ENCODE measurements at regions not wholly inside any gene's neighbourhood (a gene's known extent, or its start where the extent isn't known, plus 50 kb on each side); places are given as distances from the start of the nearest gene placed in this dataset.
A peak's percentile ranks its signal among the peaks of the same experiment; 100 is the strongest.
"Not testable (repeated sequence)": the region's sequence is repeated elsewhere in the genome, so short reads cannot be mapped to it uniquely, and the experiment has no call there.

DNA sequence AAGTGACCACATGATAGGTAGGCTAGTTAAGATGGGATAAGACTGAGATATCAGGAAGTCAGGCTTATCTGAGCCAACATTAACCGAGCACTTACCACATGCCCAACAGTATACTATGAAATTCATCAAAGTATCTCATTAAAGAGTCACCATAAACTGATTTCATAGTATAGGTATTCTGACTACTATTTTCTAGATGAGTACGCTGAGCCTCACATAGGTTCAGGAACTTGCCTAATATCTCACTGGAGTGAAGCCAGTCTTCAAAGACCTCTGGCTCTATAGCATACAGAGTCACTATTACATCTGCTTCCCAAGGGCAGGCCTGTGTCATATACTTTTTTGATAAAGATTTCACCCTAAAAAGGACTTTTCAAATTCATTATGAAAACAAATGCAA, 115.6 kb upstream of the NGF start:
- DNase-seq (ENCODE audit: low spot score), result no peak

DNA sequence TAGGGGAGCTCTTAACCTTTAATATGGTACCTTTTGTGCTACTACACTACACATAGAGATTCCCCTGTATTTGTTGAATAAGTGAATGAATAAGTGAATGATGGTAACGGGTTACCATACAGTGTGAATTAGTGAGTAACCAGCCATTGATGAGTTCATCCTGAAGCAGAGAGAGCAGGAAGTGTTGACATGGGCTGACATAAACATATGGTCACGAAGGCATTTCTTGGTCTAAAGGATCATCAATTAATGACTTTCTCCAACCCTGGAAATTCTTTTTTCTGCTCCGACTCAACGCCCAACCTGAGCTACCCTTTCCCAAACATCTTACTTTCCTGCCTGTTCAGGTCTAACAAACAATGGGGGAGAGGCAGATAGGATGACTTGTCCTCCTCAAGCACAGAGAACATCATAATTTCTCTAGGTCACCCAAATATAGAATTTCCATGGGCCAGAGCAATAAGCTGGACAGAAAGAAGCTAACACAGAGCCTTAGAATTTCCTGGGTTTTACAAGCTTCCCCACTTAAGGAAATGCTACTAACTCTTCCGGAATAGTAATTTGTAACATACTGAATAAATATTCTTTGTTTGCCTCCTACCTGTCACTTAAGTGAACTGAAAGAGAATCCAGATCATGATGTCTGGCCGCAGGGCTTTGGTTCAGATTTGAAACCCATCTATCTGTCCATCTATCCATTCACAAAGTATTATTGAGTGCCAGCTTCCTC, 114.7 kb upstream of the NGF start:
- DNase-seq (ENCODE audit: low spot score), result no peak

DNA sequence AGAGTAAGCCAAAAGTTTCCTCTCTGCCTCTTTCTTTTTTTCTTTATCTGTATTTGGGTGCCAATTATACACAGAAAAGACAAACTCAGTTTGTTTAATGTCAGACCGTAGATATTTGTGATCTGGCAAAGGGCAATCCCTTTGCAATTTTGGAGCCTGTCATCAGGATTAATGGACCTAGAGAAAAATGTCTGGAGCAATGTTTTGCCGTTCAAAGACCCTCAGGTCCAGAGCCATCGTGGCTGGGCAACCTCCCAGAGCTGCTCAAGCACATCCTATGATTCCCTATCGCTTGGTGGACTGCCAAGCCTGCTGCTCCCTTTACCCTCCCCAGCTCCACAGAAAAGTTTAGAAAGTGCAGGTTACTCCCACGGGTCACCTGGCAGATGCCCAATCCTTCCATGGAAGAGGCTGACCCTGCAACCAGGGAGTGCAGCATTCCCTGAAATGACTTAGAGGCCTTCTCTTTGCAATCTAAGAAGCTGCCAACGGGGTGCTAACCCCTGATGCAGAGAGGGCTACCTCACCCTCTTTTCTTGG, 112.5 kb upstream of the NGF start:
- DNase-seq (ENCODE audit: low spot score), result no peak

DNA sequence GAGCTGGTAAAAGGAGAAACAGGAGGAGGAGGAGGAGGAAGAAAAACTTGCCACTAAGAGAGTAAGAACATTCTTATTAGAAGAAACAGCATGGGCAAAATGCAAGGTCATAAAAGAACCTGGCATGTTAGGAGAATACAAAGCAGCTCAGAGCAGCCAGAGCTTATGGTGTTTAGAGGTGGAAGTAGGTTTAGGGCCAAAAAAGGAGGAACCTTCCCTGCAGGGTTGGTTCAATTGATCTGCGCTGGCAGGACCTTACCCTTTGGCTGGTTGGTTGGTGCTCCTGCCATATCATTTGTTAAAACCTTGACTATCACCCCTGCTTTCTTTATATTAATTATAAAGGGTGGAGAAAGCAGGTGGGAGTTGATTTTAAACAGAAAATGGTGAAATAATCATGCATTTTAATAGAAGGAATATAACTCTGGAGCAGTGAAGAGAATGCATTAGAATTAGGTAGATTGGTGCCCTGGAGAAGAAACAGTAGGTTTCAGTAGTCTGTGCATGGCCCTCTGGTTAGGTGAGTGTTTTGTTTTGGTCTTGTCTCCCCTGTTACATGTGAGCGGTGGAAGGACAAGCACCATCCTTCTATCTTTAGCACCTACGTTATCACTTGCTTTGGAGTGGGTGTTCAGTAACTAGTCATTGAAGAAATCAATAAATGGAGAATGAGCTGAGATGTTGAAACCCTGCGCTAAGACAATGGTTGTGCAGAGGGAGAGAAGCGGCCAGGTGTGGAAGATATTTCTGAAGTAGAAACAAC, 110.4 kb upstream of the NGF start:
- DNase-seq (ENCODE audit: low spot score), result no peak

DNA sequence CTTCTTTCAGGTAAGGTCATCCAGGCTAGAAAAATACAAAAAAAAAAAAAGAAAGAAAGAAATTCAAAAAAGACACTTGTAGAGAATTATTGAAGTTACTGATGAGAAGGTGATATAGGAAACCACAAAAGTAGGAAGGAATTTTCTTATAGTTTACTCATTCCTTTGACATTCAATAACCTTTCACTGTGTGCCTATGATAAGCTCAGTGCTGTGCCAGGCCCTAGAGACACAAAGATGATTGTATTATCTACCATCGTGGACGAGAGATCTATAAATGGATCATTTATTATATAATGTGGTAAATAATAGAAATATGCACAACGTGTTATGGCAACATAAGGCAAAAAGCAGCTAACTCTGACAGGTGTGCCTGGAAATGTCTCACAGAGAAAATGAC, 109.6 kb upstream of the NGF start:
- no peak for DNase-seq (ENCODE audit: low spot score)

DNA sequence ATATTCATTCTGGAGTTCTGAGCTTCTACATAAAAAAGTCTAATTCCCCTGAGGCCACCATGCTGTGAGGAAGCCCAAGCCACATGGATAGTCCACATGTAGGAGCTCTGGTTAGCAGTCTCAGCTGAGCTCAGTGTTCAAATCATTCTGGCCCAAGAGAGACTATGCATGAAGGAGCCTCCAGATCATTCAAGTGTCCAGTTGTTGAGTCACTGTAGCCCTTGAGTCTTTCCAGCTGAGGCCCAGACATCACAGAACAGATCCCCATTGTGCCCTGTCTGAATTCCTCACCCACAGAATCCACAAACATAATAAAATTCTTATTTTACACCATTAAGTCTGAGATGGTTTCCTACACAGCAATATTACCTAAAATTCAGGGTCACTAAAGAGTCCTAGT, 107.0 kb upstream of the NGF start:
- no peak for DNase-seq (ENCODE audit: low spot score)

DNA sequence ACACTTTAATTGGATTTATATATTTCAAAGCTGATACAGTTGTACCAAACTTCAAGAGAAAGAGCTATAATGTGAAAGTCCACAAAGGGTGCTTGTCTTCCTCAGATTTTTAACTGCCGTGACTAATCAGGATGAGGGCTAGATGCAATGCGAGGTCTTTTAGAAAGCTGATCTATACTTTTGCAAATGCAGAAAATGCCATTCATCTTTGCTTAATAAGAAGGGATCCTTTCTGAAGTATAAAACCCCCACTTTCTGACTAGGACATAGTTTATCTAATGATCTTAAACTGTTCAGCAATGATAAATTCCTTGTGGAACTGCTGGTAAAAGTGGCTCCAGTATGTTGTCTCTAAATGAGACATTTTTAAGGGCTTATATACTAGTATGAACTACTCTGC, 102.7 kb upstream of the NGF start:
- no peak for DNase-seq (ENCODE audit: low spot score)

DNA sequence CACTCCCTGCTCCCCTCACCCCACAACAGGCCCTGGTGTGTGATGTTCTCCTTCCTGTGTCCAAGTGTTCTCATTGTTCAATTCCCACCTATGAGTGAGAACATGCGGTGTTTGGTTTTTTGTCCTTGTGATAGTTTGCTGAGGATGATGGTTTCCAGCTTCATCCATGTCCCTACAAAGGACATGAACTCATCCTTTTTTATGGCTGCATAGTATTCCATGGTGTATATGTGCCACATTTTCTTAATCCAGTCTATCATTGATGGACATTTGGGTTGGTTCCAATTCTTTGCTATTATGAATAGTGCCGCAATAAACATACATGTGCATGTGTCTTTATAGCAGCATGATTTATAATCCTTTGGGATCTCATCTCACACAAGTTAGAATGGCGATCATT, 101.5 kb upstream of the NGF start:
- not testable (repeated sequence) for DNase-seq (ENCODE audit: low spot score)

DNA sequence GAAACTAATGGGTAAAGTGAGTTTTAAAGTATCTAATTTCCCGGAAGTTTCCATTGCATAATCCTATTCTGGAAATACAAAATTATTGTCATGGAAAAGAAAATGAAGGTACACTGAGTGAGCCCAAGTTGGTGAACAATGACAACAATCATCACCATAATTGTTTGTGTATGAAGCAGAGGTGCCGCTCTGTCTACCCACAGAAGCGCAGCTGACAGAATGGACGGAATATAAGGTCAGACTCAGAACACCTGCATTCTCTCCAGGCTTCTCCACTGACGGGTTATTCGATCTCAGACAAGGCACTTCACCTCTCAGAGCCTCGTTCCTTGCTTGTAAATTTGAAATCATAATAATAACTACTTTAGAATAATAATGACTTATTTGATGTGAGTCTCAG, 99.1 kb upstream of the NGF start:
- DNase-seq (ENCODE audit: low spot score), result no peak

DNA sequence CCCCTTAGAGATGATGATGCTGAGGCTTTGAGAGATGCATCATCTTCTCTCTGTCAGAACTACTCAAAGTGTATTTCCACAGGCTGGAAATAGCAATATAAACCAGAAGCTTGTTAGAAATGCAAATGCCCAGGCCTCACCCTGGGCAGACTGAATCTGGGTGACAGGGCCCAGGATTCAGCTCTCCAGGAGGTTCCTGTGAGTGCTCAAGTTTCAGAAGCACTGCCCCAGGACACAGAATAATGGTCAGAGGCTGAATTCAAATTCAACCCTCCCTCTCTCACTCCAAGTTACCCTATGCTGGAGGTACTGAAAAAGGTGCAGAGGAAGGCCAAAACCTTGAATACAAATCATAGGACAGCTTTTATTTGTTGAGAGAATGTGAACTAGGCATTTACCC, 98.5 kb upstream of the NGF start:
- no peak for DNase-seq (ENCODE audit: low spot score)

DNA sequence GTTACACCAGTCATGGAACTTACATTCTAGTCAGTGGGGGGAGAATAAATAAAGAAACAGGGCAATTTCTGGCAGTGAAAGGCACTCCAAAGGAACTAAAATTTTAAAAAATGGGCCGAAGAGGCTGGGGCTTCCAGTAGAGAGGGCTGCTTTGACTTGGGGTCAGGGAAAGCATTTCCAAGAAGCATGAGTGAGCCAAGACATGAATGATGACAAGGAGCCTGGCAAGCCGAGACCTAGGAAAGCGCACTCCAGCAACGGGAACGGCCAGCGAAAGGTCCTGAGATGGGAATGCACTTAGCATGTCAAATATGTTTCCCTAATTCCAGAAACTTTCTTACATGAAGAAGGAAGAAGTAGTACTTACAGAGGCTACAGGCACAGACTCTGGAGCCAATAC, 95.4 kb upstream of the NGF start:
- no peak for DNase-seq (ENCODE audit: low spot score)

DNA sequence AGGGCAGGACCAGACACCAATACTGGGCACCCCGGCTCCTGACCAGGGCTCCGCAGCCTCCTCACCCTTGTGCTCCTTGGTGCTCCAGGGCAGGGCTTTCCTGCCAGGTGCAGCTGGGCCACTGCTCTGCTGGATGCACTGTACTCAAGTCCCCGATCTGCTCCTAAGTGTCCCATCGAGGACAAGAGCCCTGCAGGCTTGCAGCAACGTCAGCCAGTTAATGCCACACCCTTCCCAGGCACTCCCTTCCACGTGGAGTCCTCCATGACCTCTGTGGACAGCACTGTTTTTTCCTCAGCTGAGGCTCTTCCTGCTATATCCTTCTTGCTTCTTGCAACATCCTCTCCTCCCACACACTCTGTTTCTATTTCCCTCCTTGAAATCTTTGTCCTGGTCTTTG, 94.0 kb upstream of the NGF start:
- DNase-seq (ENCODE audit: low spot score), result peak; percentile 65

DNA sequence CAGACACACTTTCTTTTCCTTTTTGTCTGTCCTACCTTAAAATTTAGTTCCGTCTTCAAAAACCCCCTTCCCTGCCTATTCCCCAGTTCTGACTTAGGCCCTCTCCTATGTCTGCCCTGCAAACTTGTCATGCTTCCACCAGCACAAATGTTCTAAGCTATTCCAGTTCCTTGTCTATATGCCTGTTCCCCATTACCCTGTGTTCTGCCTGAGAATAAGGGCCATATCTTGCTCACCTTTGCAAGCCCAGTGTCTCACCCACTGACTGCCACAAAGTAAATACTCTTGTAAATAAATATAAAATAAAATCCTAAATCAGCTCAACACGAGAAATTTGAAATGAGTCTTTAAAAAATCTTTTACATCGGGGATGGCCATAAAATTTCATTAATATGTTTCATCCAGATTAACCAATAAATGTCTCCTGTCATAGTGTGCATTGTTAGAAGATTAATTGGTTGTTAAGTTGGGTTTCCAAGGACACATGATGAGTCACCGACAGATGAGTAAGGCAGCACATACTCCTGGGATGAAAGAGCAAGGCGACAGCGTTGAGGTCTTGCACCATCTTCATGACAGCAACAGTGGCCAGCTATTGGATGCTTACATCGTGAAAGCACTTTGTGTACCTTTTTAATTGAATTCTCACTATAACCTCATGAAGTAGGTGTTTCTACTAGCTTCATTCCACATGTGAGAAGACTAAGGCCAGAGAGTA, 92.6 kb upstream of the NGF start:
- peak; percentile 84 for DNase-seq (ENCODE audit: low spot score)

DNA sequence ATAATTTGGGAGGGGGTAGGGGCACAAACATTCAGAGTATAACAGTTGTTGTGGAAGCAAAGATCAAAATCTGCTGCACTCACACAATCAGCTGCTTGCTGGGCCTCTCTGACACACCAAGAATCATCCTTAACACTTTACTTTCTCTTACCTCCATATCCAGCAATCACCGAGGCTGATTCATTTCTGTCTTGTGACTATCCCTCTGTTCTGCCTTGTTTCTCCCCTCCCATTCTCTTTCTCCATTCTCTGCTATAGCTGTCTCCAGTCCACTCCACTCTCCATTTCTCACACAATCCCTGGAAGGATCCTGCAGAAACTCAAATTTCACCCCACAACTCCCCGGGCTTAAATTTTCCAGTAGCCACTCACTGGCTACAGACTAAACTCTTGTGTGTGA, 91.8 kb upstream of the NGF start:
- DNase-seq (ENCODE audit: low spot score), result no peak

DNA sequence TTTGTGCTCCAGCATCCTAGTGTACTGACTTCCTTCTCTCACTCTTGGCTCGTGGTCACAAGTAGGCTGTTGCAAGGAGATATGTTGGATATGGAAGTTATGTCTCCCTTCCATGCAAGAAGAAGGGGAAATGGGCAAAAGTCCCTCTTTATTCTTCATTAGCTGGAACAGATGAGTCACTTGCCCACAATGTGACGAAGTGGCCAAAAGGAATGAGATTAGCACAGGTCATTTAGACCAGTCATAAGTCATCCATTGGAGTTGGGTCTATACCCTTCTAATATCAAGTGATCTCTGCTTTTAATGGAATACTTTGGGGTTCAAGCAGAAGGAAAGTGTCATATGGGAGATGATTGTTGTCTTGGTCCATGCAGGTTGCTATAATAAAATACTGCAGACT, 91.2 kb upstream of the NGF start:
- no peak for DNase-seq (ENCODE audit: low spot score)

DNA sequence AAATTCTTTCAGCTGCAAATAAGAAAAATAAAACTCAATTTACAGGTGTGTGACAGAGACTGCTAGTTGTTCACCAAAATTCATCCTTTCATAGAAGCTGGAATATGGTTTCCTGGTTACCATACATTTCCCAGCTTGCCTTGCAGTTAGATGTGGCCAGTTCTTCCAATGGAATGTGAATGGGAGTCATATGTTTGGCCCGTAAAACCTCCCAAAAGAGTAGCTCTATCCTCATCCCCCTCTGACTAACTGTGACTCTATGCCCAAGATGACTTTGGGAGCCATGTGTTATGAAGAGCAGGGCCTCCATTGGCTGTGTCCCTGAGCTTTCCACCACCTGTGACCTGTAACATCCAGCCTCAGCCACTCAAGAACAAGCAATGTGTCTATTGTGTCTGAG, 90.6 kb upstream of the NGF start:
- no peak for DNase-seq (ENCODE audit: low spot score)

DNA sequence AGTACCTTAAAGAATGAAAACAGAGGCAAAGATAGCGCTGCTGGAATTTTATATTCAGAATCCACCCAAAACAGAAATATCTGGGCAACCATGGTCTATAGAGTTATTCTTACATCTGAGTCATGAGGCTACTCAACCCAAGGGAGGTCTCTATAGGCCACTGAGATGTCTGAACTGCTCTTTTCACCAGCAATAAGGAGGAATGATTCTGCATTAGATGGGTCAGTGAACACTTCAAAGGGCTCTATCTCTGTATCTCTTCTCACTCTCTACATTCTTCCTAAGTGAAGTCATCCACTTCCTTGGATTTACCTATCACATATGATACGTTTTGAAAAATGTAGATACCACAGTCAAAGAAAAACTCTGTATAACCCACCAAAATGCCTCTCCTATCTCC, 90.2 kb upstream of the NGF start:
- no peak for DNase-seq (ENCODE audit: low spot score)

DNA sequence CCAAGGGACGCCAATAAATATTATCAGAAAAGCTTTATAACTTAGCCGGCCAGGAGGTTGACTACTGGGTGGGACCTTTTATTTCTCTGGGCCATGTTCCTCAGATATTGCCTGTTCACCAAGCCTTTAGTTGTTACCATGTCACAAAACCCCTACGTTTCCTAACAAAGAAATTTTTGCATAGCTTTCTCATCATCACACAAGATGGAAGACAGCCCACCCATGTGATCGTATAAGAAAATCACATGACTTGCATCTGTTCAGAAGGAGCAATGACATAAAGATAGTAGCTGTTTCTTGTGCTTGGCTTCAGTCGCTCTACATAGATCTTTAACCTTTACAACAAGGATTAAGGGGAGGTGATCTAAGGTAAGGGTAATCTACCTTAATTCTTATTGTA, 88.9 kb upstream of the NGF start:
- no peak for DNase-seq (ENCODE audit: low spot score)

DNA sequence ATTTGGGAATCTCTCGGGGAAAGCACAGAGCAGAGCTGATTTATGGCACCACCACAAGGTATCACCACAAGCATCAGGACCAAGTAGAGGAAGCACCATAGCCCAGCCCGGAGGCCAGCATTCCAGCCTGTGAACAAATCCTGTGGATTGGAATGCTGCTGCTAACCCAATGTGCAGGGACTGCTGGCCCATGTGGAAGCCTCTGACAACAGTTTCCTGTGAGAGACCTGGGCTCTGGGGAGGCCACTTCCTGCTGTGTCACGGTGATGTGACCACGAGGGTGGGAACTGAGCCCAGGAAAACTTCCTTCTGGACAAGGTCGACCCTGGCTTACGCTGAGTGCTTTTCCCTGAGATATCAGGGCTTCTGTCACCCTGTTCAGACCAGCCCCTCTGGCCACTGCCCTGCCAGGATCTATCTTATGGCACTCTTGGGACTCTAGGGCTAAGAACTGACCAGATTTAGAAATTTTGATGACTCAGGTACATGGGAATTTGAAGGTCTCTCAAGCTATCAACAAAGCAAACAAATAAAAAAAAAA, 88.3 kb upstream of the NGF start:
- peak; percentile 86 for DNase-seq (ENCODE audit: low spot score)

DNA sequence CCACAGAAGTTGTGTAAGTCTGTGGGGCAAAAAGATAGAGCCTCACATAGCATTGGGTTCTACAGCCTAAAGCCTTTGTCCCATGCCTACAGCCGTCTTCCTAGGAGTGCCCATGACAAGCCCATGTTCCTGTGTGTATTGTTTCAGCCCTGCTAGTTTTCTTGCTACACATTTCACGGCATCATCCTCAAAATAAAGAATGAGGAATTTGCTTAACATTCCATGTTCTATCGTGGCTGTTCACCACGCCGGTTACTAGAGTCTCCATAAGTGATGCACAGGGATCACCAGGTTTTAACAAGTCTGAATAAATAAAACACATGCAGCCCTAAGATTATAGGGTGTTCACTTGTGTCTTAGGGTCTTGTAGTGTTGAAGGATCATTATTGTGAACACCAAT, 87.4 kb upstream of the NGF start:
- DNase-seq (ENCODE audit: low spot score), result no peak

DNA sequence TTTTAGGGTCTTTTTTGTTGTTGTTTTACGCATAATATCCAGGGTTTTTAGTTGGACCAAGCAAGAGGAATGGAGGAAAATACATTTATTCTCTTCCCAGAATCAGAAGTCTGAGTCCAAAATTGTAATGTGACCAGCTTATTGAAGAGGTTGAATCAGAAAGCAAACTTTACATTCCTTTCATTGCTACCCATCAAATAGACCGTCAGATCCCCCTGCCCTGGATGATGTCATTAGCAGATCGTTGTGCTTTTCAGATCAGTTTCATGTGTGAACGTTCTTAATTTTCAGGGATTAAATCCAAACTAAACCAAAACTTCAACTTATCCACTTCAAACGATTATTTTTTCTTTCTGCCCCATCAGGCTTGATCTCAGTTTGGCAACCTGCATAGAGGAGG, 85.7 kb upstream of the NGF start:
- DNase-seq (ENCODE audit: low spot score), result peak; percentile 50

DNA sequence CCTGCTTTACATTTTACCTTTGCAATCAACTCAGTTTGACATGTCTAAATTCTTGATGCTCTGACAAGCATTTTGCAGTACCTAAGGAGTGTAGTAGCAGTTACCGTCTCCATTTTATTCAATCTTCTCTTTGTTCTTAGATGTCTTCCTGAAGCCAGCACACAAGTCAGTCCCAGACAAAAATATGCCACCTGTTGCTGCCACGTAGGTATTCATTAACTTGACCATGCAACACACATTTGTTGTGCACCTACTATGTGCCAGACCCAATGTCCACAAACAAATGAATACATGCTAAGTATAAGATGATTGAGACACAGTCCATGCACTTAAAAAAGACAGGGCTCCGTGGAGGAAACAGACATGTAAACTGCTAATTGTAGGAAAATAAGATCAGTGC, 81.5 kb upstream of the NGF start:
- no peak for DNase-seq (ENCODE audit: low spot score)

DNA sequence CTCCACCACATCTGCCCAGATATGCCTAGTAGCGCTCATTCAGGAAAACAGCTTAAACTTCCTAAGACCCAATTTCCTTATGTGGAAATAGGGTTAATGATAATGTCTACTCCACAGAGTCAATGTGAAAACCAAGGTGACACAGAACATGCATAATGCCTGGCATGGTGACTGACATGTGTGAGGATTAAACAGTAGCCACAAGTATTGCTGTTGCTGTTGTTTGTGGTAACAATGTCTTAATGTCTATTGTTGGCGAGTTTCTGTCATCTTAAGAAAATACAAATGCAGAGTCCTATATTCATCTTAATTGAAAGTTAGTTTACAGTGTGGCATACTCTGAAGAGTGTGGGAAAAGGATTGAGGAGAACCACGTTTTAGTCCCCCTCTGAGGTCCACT, 75.6 kb upstream of the NGF start:
- DNase-seq (ENCODE audit: low spot score), result no peak

All from GM03348 (cell line).